BJ (cell line): ENCODE measurements at regions not wholly inside any gene's neighbourhood (a gene's known extent, or its start where the extent isn't known, plus 50 kb on each side); places are given as distances from the start of the nearest gene placed in this dataset.

Source experiments
- CTCF ChIA-PET: fragments of 350-600 bp; formaldehyde crosslinking; extraction: SDS; loops from one replicate; lab custom pipeline; 2021; ENCODE audit warnings: antibody characterized with exemption, inconsistent platforms; lab: Yijun Ruan, JAX
- POLR2A ChIA-PET: fragments of 300-600 bp; sonication (Branson Sonifier 250); formaldehyde crosslinking; extraction: SDS; loops from one replicate; lab custom pipeline; 2021; ENCODE audit warnings: antibody characterized with exemption; lab: Charles Lee
- DNase-seq: peaks from one replicate; pipeline ENCODE4 v3.0.0-alpha.2; 2011; ENCODE audit warnings: low read depth
- H3K27me3 ChIP-seq: 2 replicates; pipeline ENCODE4 v1.6.0; 2011; ENCODE audit warnings: low read length; ENCODE audit not compliant: control insufficient read depth, insufficient read depth
- H3K36me3 ChIP-seq: 2 replicates; pipeline ENCODE4 v1.5.1; 2011; ENCODE audit warnings: low read length; ENCODE audit not compliant: control insufficient read depth, insufficient read depth
- H3K4me3 ChIP-seq: 2 replicates; pipeline ENCODE4 v1.5.1; 2011; ENCODE audit warnings: low read depth, mild to moderate bottlenecking, control low read depth, low read length
- TF ChIP-seq, protein P1 (sequence below): IDR thresholded peaks from 2 replicates; pipeline ENCODE4 v1.5.1; 2011; ENCODE audit warnings: low read depth, mild to moderate bottlenecking, control low read depth, inconsistent platforms, low read length, moderate library complexity; ENCODE audit not compliant: insufficient read depth

GRCh38 chr6:163842467-163842866 is 427.9 kb downstream of the QKI start:
- ChIA-PET POLR2A (no interaction called here), CTCF (no interaction called here)
- no peak for DNase-seq
- Histone ChIP-seq H3K27me3 (no peaks in the 10 kb centered on the region), H3K36me3 (no peaks in the 10 kb centered on the region), H3K4me3 (no peak overlapping the region)
- TF ChIP-seq, protein P1, sequence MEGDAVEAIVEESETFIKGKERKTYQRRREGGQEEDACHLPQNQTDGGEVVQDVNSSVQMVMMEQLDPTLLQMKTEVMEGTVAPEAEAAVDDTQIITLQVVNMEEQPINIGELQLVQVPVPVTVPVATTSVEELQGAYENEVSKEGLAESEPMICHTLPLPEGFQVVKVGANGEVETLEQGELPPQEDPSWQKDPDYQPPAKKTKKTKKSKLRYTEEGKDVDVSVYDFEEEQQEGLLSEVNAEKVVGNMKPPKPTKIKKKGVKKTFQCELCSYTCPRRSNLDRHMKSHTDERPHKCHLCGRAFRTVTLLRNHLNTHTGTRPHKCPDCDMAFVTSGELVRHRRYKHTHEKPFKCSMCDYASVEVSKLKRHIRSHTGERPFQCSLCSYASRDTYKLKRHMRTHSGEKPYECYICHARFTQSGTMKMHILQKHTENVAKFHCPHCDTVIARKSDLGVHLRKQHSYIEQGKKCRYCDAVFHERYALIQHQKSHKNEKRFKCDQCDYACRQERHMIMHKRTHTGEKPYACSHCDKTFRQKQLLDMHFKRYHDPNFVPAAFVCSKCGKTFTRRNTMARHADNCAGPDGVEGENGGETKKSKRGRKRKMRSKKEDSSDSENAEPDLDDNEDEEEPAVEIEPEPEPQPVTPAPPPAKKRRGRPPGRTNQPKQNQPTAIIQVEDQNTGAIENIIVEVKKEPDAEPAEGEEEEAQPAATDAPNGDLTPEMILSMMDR = no peak

DNA sequence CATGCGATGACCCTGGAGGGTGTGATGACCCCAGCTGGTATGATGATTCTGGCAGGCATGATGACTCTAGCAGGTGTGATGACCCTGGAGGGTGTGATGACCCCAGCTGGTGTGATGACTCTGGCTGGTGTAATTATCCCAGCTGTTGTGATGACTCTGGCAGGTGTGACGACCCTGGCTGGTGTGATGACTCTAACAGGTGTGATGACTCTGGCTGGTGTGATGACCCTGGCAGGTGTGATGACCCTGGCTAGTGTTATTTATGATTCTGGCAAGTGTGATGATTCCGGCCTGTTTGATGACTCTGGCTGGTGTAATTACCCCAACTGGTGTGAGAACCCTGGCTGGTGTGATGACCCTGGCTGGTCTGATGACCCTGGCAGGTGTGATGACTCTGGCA is 427.2 kb downstream of the QKI start:
- ChIA-PET POLR2A (no interaction called here), CTCF (no interaction called here)
- Histone ChIP-seq H3K36me3 (no peaks in the 10 kb centered on the region), H3K4me3 (no peak overlapping the region), H3K27me3 (no peaks in the 10 kb centered on the region)
- no peak for DNase-seq
- TF ChIP-seq, protein P1 = no peak

DNA sequence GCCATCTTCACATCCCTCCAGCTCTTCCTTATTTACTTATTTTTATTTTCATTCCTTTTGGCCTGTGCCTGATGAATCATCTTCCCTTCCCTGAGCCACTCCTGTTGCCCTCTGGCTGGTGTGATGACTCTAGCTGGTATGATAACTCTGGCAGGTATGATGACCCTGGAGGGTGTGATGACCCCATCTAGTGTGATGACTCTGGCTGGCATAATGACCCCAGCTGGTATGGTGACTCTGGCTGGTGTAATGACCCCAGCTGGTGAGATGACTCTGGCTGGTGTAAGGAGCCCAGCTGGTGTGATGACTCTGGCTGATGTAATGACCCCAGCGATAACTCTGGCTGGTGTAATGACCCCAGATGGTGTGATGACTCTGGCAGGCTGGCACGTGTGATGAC is 426.8 kb downstream of the QKI start:
- Histone ChIP-seq H3K27me3 (no peaks in the 10 kb centered on the region), H3K4me3 (no peak overlapping the region), H3K36me3 (no peaks in the 10 kb centered on the region)
- ChIA-PET CTCF (no interaction called here), POLR2A (no interaction called here)
- DNase-seq = no peak
- TF ChIP-seq, protein P1 = no peak

- no peak for DNase-seq
- ChIA-PET CTCF (no interaction called here), POLR2A (no interaction called here)
- Histone ChIP-seq H3K27me3 (no peaks in the 10 kb centered on the region), H3K36me3 (no peaks in the 10 kb centered on the region), H3K4me3 (no peak overlapping the region)
- TF ChIP-seq, protein P1 = no peak
Measured at GRCh38 chr6:163840880-163841279, 426.4 kb downstream of the QKI start.

DNA sequence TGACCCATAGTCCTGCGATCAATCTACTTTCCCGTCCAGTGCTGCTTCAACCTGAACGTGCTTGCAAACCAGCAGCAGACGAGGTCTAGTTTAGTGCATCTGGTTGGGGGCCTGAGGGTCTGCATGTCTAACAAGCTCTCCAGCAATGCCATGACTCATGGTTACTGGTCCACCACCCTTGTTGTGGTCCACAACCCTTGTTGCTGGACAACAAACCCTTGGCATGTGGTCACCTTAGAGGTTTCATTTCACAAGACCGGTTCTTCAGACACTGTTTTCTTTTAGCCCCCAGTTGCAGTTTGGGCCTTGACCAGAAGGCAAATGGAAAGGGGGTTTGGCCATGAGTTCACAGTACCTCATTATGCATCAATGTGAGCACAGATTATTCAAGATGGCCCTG is 424.8 kb downstream of the QKI start:
- CTCF ChIA-PET = no interaction called here
- POLR2A ChIA-PET = no interaction called here
- TF ChIP-seq, protein P1 = no peak
- no peaks in the 10 kb centered on the region for H3K27me3 ChIP-seq
- H3K36me3 ChIP-seq = no peaks in the 10 kb centered on the region
- no peak overlapping the region for H3K4me3 ChIP-seq
- no peak for DNase-seq
